K562 (cell line): ENCODE measurements at regions not wholly inside any gene's neighbourhood (a gene's known extent, or its start where the extent isn't known, plus 50 kb on each side); places are given as distances from the start of the nearest gene placed in this dataset.
A peak's percentile ranks its signal among the peaks of the same experiment; 100 is the strongest.

Experiments used
- CBX5 ChIP-seq: IDR thresholded peaks from 2 replicates; pipeline ENCODE4 v1.6.1; 2014; ENCODE audit warnings: low read depth, borderline replicate concordance
- EP300 ChIP-seq: IDR thresholded peaks from 2 replicates; pipeline ENCODE4 v1.6.1; 2012; ENCODE audit warnings: low read length, improper control_type of control experiment
- MAFG ChIP-seq: fragments of 450-650 bp; conservative IDR thresholded peaks from 2 replicates; pipeline ENCODE4 v1.6.1; 2016; ENCODE audit warnings: missing genetic modification characterization, missing compliant biosample characterization
- PHTF2 ChIP-seq: fragments of 250-450 bp; sonication (Bioruptor Pico); IDR thresholded peaks from 2 replicates; pipeline ENCODE4 v1.5.0; 2021; ENCODE audit warnings: mild to moderate bottlenecking
- POLR2B ChIP-seq: fragments of 450-650 bp; IDR thresholded peaks from 2 replicates; pipeline ENCODE4 v1.6.1; 2018; ENCODE audit warnings: low read depth; ENCODE audit not compliant: partially characterized antibody
- PRPF4 ChIP-seq: fragments of 200-400 bp; formaldehyde crosslinking; IDR thresholded peaks from one replicate; pipeline ENCODE4 v1.6.1; 2017; ENCODE audit warnings: low read length, low read depth, mild to moderate bottlenecking; ENCODE audit not compliant: insufficient read depth, poor library complexity, severe bottlenecking
- RBM34 ChIP-seq: fragments of 200-400 bp; formaldehyde crosslinking; IDR thresholded peaks from 2 replicates; pipeline ENCODE4 v1.6.1; 2018; ENCODE audit warnings: low read length, borderline replicate concordance; ENCODE audit not compliant: insufficient read depth
- TCF3 ChIP-seq: sonication (generic); formaldehyde crosslinking; IDR thresholded peaks from 2 replicates; pipeline ENCODE4 v1.4.0; 2020; ENCODE audit warnings: mild to moderate bottlenecking, missing genetic modification reagents
- ZFPM2 ChIP-seq: fragments of 250-450 bp; sonication (Bioruptor Pico); IDR thresholded peaks from 2 replicates; pipeline ENCODE4 v1.5.1; 2022; ENCODE audit warnings: mild to moderate bottlenecking
- ZMIZ1 ChIP-seq, 2 experiments: fragments of 150-350 bp in 1 of 2; IDR thresholded peaks; 2 replicates each; pipeline ENCODE4 v1.6.1; 2012 to 2016; ENCODE audit warnings: low read depth in 2 of 2, low read length in 2 of 2, mild to moderate bottlenecking in 1 of 2, moderate library complexity in 1 of 2
- ZNF3 ChIP-seq: fragments of 250-450 bp; sonication (Bioruptor Pico); IDR thresholded peaks from 2 replicates; pipeline ENCODE4 v1.5.0; 2021; ENCODE audit warnings: mild to moderate bottlenecking, moderate library complexity
- ZNF644 ChIP-seq: fragments of 200-800 bp; sonication (Bioruptor generic); IDR thresholded peaks from 2 replicates; pipeline ENCODE4 v1.6.1; 2016; ENCODE audit warnings: low read depth, missing genetic modification characterization, missing compliant biosample characterization
- TF ChIP-seq, protein P1 (sequence below): IDR thresholded peaks from 2 replicates; pipeline ENCODE4 v1.6.1; 2011; ENCODE audit warnings: borderline replicate concordance, low read depth, mild to moderate bottlenecking, moderate library complexity, low read length; ENCODE audit not compliant: insufficient read depth, poor library complexity, severe bottlenecking
- TF ChIP-seq, protein P2 (sequence below): sonication (generic); formaldehyde crosslinking; IDR thresholded peaks from 2 replicates; pipeline ENCODE4 v1.8.1; 2023; ENCODE audit warnings: mild to moderate bottlenecking, missing genetic modification reagents
- TF ChIP-seq, protein P3 (sequence below), 2 experiments: IDR thresholded peaks in 1 of 2; conservative IDR thresholded peaks in 1 of 2; 2 replicates each; pipeline ENCODE4 v1.6.1; 2016; ENCODE audit warnings: low read depth in 2 of 2, mild to moderate bottlenecking in 1 of 2, missing compliant biosample characterization in 1 of 2, missing genetic modification characterization in 1 of 2, moderate library complexity in 1 of 2

- TF ChIP-seq POLR2B (no peak), ZNF644 (tag) (no peak), EP300 (peak; percentile 82), CBX5 (no peak), RBM34 (no peak), ZFPM2 (CRISPR knock-in tag) (no peak), PHTF2 (CRISPR knock-in tag) (0 out of 2 replicates have a peak, but pooled peaks have one; percentile 14), MAFG (peak; percentile 45; the same call in 1 of the 2 replicates), ZNF3 (CRISPR knock-in tag) (no peak), PRPF4 (no peak), TCF3 (peak; percentile 81; the same call in 1 of the 2 replicates), ZMIZ1 (IDR thresholded peaks at IDR 0.05; ENCODE audit: low read depth in 2 of 2, low read length in 2 of 2) (peak in 1 of 2 experiments; percentile 67; a peak in 1 of 4 replicates)
- TF ChIP-seq, protein P1, sequence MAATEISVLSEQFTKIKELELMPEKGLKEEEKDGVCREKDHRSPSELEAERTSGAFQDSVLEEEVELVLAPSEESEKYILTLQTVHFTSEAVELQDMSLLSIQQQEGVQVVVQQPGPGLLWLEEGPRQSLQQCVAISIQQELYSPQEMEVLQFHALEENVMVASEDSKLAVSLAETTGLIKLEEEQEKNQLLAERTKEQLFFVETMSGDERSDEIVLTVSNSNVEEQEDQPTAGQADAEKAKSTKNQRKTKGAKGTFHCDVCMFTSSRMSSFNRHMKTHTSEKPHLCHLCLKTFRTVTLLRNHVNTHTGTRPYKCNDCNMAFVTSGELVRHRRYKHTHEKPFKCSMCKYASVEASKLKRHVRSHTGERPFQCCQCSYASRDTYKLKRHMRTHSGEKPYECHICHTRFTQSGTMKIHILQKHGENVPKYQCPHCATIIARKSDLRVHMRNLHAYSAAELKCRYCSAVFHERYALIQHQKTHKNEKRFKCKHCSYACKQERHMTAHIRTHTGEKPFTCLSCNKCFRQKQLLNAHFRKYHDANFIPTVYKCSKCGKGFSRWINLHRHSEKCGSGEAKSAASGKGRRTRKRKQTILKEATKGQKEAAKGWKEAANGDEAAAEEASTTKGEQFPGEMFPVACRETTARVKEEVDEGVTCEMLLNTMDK: no peak
- TF ChIP-seq, protein P2, sequence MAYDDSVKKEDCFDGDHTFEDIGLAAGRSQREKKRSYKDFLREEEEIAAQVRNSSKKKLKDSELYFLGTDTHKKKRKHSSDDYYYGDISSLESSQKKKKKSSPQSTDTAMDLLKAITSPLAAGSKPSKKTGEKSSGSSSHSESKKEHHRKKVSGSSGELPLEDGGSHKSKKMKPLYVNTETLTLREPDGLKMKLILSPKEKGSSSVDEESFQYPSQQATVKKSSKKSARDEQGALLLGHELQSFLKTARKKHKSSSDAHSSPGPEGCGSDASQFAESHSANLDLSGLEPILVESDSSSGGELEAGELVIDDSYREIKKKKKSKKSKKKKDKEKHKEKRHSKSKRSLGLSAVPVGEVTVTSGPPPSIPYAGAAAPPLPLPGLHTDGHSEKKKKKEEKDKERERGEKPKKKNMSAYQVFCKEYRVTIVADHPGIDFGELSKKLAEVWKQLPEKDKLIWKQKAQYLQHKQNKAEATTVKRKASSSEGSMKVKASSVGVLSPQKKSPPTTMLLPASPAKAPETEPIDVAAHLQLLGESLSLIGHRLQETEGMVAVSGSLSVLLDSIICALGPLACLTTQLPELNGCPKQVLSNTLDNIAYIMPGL: no peak
- TF ChIP-seq, protein P3, sequence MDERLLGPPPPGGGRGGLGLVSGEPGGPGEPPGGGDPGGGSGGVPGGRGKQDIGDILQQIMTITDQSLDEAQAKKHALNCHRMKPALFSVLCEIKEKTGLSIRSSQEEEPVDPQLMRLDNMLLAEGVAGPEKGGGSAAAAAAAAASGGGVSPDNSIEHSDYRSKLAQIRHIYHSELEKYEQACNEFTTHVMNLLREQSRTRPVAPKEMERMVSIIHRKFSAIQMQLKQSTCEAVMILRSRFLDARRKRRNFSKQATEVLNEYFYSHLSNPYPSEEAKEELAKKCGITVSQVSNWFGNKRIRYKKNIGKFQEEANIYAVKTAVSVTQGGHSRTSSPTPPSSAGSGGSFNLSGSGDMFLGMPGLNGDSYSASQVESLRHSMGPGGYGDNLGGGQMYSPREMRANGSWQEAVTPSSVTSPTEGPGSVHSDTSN (CRISPR knock-in tag; IDR thresholded peaks at IDR 0.05; ENCODE audit: low read depth): no peak
- TF ChIP-seq, protein P3 (tag; conservative IDR thresholded peaks at IDR 0.05; ENCODE audit: low read depth): no peak
These were observed 123.8 kb upstream of the MYLIP start (continued) for GRCh38 chr6:16004934-16005679.
